GM21381 (cell line): ENCODE measurements at regions not wholly inside any gene's neighbourhood (a gene's known extent, or its start where the extent isn't known, plus 50 kb on each side); places are given as distances from the start of the nearest gene placed in this dataset.
A peak's percentile ranks its signal among the peaks of the same experiment; 100 is the strongest.
"Not testable (repeated sequence)": the region's sequence is repeated elsewhere in the genome, so short reads cannot be mapped to it uniquely, and the experiment has no call there.

Experiments
- ATAC-seq: cut with Tn5 transposase; IDR thresholded peaks from one replicate; pipeline ENCODE4 v1.9.1; 2021; ENCODE audit warnings: mild to moderate bottlenecking, moderate library complexity; ENCODE audit not compliant: unreplicated experiment

DNA sequence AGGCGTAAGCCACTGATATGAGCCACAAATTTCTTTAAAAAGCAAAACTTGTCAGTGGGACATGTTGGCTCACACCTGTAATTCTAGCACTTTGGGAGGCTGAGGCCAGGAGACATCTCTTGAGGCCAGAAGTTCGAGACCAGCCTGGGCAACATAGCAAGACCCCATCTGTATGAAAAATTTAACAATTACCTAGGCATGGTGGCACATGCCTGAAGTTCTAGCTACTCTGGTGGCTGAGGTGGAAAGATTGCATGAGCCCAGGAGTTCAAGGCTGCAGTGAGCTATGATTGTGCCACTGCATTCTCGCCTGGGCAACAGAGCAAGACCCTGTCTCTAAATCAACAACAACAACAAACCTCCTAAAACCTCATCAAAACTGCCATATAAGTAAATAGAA lies 147.6 kb upstream of the BARHL2 start:
- ATAC-seq = no peak

DNA sequence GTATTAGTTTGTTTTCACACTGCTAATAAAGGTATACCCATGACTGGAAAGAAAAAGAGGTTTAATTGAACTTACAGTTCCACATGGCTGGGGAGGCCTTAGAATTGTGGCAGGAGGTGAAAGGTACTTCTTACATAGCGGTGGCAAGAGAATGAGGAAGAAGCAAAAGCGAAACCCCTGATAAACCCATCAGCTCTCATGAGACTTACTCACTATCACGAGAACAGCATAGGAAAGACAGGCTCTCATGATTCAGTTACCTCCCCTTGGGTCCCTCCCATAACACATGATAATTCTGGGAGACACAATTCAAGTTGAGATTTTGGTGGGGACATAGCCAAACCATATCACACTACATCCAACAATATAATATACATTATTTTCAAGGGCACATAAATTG lies 145.7 kb upstream of the BARHL2 start:
- no peak for ATAC-seq

DNA sequence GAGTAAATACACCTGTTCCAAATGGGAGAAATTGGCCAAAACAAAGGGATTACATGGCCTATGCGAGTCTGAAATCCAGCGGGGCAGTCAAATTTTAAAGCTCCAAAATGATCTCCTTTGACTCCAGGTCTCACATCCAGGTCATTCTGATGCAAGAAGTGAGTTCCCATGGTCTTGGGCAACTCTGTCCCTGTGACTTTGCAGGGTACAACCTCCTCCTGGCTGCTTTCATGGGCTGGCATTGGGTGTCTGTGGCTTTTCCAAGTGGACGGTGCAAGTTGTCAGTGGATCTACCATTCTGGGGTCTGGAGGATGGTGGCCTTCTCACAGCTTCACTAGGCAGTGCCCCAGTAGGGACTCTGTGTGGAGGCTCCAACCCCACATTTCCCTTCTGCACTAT lies 144.3 kb upstream of the BARHL2 start:
- not testable (repeated sequence) for ATAC-seq

DNA sequence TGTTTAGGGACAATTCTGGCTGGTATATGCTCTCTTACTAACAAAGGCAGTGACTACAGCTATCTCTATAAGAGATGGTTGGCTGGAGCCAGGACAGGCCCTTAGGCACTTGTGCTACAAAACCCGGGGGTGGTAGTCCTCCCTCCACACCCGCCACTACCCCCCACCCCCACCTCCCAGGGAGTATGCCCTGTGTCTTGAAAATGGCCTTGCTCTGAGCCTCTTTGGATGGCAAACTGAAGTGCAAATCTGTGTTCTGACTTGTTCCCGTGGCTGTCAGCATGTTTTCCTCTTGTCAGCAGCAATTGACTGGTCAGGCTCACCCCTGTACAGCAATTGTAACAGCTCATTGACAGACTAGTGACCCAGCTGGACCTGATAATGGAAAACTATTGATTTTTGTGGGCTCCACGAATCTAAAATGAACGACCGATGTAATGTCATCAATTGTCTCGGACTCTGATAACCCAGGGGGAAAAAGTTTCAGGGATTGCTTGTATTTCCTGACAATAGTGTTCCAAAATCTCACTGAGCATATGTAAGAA lies 139.4 kb upstream of the BARHL2 start:
- ATAC-seq = no peak

DNA sequence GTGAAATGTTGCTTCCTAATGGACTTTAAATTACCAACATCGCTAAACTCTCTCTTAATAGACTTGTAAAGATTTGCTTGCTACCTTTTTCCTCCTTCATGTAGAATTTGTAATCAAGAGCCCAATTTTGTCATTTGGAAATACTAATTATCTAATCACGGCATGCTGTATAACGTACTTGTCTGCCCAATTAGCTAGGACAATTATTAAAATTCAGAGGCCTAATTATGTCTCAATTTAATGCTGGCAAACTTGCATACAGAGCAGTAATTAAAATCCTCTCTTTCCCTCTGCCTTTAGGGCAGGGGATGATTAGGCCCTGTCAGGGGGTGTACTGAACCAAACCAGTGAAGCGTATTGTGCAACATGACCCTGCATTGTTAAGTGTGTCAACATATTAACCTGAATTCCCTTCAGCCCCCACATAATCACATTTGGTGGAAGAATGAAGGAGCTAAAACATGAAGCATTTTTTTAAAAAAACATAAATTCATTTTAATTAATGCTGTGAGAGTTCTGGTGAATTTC lies 137.4 kb upstream of the BARHL2 start:
- no peak for ATAC-seq

DNA sequence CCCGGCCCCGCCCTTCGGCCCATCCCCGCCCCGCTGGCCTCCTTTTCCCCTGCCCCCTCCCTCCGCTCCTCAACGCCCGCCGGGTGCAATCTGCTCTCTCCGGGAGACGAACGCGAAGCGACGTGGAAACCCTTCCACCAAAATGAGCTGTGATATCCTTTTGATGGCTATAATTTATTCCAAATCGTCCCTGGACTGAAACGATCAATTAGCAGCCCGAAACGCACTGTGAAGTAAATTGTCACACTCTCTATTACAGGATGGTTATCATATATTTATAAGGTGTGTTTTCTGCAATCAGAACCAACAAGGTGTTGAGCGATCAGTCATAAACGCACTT lies 134.6 kb upstream of the BARHL2 start:
- no peak for ATAC-seq

DNA sequence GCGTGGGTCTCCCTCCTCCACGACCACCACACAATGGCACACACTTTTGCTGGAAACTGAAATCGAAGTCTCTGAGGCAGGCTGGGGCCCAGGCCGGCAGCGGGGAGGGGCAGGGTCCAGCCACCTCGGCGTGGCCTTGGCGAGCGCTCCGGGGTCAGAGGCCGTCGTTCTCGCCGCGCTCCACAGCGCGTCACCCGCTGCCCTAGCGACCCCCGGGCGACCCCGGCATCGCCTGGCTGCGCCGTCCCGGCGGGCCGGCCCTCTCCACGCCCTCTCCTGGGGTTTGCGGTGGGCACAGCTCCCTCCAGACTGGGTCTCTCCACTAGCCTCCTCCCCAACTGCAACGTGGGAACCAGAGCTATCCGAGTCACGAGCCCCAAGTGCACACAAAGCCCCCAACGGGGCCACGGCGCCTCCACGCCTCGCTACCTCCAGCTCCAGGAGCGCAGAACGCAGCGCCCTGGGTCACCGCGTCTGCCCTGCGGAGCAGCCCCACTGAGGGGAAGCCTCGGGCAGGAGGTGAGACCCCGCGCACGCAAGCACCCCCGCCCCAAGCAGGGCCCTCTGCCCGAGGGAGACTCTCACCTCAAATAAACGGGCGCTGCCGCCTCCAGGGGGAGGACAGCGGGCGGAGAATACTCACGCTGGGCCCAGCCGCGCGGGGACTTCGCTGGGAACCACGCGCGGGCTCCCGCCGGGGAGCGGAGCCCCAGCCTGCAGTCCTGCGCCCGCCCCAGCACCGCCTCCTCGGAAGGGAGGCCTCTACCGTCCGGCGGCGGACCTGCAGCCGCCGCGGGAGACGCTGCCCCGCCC lies 134.0 kb upstream of the BARHL2 start:
- peak; percentile 99 for ATAC-seq

DNA sequence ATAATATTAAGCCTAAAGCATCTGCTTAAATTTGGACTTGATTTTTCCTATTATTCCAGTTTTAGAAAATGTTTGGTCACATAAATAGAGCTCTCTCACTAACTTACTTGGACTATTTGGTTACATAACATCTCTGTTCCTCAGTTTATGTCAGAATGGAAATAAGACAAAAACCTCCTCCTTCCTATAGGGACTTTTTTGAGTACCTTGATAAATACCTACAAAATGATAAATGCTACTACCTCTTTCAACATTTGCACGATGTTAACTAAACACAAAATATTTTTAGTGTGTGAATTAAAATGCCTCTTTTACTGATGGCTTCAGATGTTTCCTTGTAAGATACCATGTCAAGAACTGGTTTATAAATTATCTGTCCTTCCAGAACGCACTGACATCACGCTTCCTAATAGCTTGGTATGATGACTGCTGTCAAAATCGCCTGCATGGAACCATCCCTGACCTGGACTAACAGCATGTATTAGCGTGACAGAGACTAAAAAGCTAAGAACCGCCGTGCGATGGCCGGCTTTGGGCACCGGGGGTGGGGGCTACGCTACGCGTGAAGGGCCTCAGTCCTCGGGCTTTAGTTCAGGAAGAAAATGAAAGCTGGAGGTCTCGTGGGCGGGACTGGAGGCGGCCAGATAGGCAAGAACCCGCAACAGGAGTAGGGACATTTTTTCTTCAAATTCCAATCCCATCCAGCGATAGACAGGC lies 133.2 kb upstream of the BARHL2 start:
- no peak for ATAC-seq

DNA sequence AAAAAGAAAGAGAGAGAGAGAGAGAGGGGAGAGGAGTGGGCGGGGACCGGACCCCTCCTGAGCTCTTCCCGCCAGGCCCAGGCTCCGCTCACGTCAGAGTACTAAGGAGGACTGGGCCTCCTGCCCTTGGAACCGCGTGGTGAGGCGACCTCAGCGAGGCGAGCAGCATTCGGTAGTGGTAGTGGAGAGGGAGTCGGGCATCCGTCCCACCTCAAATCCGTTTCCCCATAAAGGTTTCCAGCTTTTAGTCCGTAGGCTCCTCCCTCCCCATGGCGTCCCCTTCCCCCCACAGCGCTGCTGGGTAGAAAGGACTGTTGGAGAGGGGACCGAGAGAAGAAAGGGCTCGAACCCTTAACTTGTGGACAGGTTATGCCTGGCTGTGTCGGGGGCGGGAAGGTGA lies 124.4 kb upstream of the BARHL2 start:
- no peak for ATAC-seq

DNA sequence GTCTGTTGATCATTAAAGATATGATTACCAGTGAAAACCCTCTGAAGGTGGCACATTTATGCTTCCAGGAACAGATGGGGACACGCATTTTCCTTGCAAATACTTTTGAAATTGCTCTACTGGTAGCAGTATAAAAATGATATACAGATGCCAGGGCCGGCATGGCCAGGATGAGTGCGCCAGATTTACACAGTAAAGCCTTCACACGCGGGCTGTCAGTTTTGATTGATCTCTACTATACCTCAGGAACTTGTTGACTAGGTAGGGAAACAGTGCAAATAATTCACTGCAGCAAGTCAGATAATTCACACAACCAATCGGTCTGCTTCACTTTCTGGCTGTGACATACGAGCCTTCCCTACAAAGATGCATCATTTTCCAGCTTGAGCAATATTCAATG lies 123.2 kb upstream of the BARHL2 start:
- ATAC-seq = no peak

DNA sequence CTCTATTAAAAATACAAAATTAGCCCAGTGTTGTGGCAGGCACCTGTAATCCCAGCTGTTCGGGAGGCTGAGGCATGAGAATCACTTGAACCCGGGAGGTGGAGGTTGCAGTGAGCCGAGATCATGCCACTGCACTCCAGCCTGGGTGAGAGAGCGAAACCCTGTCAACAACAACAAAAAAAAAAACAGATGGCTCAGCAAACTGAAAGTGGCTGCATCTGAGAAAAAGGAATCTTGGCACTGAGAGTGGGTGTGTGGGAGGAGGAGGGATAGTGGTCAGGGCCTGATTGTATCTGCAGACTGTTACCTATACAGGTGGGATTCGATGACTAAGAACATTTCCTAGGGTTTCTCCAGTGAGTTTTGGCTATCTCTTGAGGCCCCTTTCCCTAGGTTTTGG lies 122.2 kb upstream of the BARHL2 start:
- ATAC-seq = no peak

DNA sequence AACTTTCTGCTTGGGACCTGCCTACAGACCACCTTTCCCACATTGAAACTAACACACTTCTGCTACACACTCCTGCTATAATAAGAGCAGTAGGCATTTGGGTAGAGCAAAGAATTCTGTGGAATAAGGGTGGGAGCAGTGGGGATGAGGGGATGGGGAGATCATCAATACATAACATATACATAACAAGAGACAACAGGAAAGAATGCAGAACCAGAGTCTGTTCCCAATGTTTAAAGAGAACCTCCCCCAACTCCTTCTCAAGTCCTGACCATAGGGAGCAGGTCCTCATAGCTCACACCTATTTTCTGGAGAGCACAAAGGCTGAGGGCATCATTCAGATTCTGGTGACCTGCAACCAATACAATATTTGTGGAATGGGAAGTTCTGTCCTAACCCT lies 121.6 kb upstream of the BARHL2 start:
- ATAC-seq = no peak

DNA sequence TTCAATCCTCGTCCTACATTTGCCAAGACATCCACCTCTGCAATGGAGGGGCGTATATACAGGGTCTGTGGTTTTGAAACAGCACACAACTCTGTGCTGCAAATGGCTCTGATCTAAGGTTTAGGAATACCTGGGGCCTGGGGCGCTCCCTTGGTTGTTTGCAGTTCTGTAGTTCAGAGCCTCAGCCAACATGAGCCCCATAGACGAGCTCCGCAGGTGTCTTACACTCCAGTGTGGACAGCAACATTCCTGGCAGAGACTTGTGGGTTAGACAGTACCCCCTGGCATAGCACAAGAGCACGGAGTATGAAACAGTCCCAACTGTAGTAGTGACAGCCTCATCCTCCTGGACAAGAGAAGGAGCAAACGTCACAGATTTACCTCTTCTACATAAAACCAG lies 120.3 kb upstream of the BARHL2 start:
- ATAC-seq = no peak

DNA sequence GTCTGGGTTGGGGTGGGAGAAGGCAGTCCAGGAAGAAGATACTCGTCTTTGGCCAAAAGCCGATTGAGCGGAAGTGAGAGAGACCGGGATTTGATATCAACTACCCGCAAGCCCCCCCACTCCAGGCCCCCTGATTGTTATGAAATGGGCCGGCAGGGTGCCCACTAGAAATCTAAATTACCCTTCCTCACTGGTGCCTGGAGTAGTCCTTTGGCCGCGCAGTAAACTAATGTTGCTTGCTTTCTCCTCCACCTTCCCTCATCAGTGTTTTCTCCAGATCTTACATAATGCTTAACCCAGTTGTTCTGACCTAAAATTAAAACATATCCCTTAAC lies 119.2 kb upstream of the BARHL2 start:
- ATAC-seq = no peak

DNA sequence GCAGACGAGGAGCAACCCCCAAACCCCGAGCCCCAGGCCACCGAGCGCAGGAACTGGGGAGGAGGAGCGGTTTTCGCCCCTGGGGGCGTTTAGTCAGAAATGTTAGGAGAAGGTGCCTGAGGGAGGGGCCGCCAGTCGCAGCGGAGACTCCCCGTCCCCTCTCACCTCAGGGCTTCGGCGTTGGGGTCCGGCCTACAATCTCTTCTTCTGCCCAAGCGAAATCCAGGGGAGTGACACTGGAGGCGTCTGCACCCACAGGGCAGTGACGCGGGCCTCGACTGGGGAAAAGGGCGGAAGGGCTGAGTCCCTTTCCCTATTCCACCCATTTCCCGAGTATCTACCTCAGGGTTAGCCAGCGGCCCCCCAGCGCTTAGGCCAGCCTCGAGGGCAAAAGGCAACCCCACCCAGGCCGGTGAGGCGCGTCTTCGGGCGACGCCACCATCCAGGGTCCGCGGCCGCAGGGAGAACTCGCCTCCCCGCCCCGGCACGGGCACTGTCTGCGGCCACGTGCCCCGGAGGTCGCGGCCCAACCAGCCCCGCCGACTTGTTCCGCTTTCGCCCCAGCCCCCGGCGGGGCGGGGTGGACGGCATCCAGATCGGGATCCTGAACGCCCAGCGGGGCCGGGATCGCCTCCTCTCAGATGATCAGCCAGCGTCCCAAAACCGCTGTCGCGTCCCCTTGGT lies 118.7 kb upstream of the BARHL2 start:
- ATAC-seq = no peak

DNA sequence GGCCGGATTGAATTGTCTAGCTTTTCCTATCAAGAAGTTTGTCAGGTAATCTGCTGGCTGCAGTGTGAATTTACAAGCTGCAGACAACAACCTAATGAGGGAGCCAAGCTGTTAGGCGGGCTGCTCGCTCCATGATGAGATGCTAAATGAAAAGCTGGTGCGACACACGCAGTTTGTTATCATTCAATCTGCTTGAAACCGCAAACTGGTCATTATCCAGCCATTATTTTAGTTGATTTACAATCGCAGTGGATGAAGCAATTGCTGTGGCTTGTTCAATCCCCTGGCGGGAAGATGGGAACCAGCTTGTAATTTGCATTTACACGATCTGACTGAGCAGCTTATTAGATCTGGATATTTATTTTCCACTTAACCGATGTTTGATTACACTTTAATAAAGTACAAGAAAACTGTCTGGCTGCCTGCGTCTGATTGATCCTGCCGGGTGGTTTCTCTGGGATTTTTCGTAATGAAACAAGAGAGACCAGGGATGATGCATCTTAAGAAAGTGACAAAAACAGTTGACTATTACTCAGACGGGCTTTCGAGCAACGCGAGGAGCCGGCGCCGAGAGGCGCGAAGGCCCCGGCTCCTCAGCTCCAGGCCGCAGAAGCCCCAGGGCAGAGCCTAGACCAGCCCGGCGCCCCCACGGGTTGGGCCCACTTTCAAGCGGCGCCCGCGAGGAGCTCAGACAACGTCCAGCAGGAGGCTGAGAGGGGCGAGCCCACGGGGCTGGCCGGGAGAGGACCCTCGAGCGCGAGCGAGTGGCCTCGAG lies 118.0 kb upstream of the BARHL2 start:
- ATAC-seq = no peak

DNA sequence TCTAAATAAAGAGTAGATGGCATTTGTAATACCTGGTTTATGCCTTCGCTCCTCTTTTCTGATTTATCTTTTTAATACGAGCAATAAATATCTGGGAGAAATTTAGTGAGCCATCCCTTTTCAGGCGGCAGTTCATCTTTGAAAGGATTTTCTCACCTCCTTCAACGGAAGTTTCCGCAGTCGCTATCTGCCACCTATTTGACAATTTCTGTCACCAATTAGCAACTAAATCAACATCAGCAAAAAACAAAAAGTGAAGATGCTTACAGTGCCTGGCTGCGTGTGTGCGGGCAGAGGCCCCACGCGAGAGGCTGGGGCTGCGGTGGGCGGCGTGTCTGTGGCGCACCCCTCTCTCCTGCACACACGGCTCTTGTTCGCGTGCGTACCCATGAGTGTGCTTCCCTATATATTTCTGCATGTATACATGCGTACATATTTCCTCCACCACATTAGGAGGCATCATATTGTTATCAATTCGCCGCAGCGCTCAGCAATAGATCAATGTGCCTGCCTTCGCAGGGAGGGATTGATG lies 117.3 kb upstream of the BARHL2 start:
- no peak for ATAC-seq

DNA sequence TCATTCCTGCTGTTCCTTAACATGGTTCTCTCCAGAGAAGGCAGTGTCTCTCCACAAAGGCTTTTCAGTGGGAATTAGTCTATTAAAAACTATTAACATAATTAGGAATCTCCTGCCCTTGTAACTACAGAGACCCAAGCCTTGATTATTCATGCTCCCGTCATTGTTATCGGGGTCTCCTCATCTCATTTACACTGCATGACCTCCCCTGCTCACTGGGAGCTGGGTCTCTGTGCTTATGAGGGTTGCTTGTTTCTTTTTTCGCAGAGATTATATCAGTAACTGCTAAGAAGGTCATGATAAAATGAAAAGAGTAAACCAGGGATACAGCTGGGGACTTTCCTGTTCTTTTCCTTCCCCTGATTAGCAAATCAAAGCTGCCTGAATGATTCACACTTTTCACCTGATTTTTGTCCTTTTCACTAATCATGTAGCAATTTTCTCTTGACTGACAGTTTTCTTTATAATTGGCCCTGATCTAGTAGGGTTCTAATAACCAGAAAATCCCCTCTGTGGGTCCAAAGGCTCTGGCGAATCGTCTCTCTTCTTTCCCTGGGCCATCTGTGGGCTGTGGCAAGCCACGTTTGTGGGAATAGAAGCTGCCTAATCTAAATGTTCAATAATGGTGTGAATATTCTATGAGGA lies 116.5 kb upstream of the BARHL2 start:
- ATAC-seq = no peak

DNA sequence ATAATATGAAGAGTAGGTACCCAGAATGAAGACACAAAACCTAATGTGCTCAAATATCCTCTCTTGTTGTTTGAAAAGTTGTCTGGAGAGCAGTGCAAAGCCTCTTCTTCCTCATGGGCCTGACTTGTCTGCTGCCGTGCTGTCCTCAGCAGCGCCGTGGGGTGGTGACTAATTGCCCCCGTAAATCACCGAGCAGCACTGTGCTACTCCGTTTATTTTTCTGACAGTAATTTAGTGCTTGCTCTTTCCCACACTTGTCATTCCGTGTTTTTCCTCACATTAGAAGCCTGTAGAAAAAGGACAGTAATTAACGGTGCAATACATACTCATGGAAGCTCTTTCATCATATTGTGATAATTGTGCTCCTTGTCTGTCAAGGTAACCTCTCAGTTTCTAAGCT lies 114.8 kb upstream of the BARHL2 start:
- no peak for ATAC-seq

DNA sequence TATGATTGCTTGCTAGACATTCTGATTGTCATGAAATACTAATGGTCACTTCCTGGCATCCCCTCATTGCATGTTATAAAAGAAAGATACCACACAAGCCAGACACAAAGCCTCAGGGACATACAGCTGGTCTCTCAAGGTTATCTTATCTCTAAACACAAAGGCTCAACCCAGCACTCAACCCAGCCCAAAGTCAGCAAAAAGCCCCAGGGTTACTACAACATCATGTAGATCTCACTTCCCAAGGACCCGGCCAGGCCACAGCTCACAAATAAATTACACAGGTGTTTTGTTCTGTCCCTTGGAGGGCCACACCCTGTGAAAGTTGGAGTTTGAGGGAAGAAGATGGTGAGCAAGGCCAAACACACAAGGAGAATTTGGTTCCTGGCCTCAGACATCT lies 109.7 kb upstream of the BARHL2 start:
- ATAC-seq = no peak
